ENCODE measurements at regions not wholly inside any gene's neighbourhood (a gene's known extent, or its start where the extent isn't known, plus 50 kb on each side); places are given as distances from the start of the nearest gene placed in this dataset.

GRCh38 chr13:40428354-40428753 is 238.1 kb downstream of the FOXO1 start:
- no peak for DNase-seq
- Histone ChIP-seq H3K9me3 (no peaks in the 10 kb centered on the region), H3K27ac (no peak overlapping the region), H3K36me3 (no peaks in the 10 kb centered on the region), H3K4me1 (ENCODE audit: insufficient read depth) (no peaks in the 10 kb centered on the region), H3K27me3 (no peaks in the 10 kb centered on the region), H3K4me3 (no peak overlapping the region)
- intact Hi-C loops (cut with DNase I) = no loop called here
- no peak for TF ChIP-seq EP300 (IDR thresholded peaks at IDR 0.05)
- no peak for TF ChIP-seq POLR2A (IDR thresholded peaks at IDR 0.05)
- no peak for TF ChIP-seq CTCF (IDR thresholded peaks at IDR 0.05)
- WGBS, 3 donors = 96% methylated on average over 1 of the region's 1 CpG

GRCh38 chr13:40429706-40430545 is 236.5 kb downstream of the FOXO1 start:
- Histone ChIP-seq H3K36me3 (no peaks in the 10 kb centered on the region), H3K9me3 (no peaks in the 10 kb centered on the region), H3K4me3 (no peak overlapping the region), H3K27ac (no peak overlapping the region), H3K27me3 (no peaks in the 10 kb centered on the region), H3K4me1 (ENCODE audit: insufficient read depth) (no peaks in the 10 kb centered on the region)
- 87 to 89% (median 89%) methylated on average over 10 of the region's 10 CpGs for WGBS, 3 donors
- DNase-seq = no peak
- TF ChIP-seq EP300 (IDR thresholded peaks at IDR 0.05) (no peak), POLR2A (IDR thresholded peaks at IDR 0.05) (no peak), CTCF (IDR thresholded peaks at IDR 0.05) (no peak)
- intact Hi-C loops (cut with DNase I) = no loop called here

GRCh38 chr13:40432018-40432978 is 234.1 kb downstream of the FOXO1 start:
- Histone ChIP-seq H3K27ac (peak overlapping the region in 1 of 2 donors; percentile 7), H3K9me3 (no peaks in the 10 kb centered on the region), H3K4me1 (ENCODE audit: insufficient read depth) (no peaks in the 10 kb centered on the region), H3K36me3 (no peaks in the 10 kb centered on the region), H3K4me3 (no peak overlapping the region), H3K27me3 (no peaks in the 10 kb centered on the region)
- 77 to 83% (median 78%) methylated on average over 5 of the region's 5 CpGs for WGBS, 3 donors
- TF ChIP-seq POLR2A (IDR thresholded peaks at IDR 0.05) (no peak), CTCF (IDR thresholded peaks at IDR 0.05) (no peak), EP300 (IDR thresholded peaks at IDR 0.05) (no peak)
- intact Hi-C loops (cut with DNase I) = no loop called here
- no peak for DNase-seq

- H3K36me3 ChIP-seq = no peaks in the 10 kb centered on the region
- intact Hi-C loops (cut with DNase I) = no loop called here
- TF ChIP-seq CTCF (IDR thresholded peaks at IDR 0.05) (no peak), EP300 (IDR thresholded peaks at IDR 0.05) (no peak), POLR2A (IDR thresholded peaks at IDR 0.05) (no peak)
- H3K27me3 ChIP-seq = no peaks in the 10 kb centered on the region
- no peak overlapping the region for H3K4me3 ChIP-seq
- DNase-seq = no peak
- no peak overlapping the region for H3K27ac ChIP-seq
- WGBS, 3 donors = 76 to 83% (median 81%) methylated on average over 6 of the region's 6 CpGs
- H3K4me1 ChIP-seq (ENCODE audit: insufficient read depth) = peaks cover 1% of the 10 kb centered on the region
- H3K9me3 ChIP-seq = no peaks in the 10 kb centered on the region
Measured at GRCh38 chr13:40433001-40433400, 233.4 kb downstream of the FOXO1 start.
